Hematopoietic multipotent progenitor cell treated with erythropoietin and hydrocortisone succinate and interleukin-3 and kit ligand, for 6 days (in vitro differentiated cells): ENCODE measurements at regions not wholly inside any gene's neighbourhood (a gene's known extent, or its start where the extent isn't known, plus 50 kb on each side); places are given as distances from the start of the nearest gene placed in this dataset.
"Not testable (repeated sequence)": the region's sequence is repeated elsewhere in the genome, so short reads cannot be mapped to it uniquely, and the experiment has no call there.

Experiments
- DNase-seq: peaks from one replicate; pipeline ENCODE4 v3.0.0-alpha.2; 2015

DNA sequence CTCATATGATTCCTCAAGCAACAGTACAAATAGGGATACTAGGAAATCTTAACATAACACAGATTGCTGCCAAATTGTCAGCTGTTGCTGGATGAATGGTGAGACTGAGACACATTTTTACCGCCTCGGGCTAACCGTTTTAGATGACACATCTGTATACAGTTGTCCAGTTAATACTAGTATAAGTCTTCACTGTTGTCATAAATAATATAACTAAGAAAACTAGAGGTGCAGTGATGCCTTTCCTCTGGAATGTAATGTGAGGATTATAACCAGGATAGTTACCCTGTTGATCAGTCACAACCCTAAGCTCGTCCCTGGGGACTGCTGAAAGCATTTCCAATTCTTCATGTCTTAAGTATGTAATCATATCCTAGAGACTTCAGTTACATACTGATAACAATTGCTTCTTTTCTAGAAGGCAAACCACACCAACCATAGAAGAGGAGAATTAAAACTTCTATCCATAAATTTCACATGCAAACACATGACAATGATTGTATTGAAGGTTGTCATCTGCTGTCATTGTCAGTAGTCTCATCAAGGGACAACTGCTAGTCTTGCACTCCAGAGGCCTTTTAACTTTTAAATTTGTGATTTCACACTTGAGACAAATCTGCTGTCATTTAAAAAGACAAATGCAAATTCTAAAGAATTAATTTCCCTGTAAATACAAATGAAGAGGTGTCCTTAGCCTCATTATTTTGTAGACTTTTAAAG is 100.4 kb upstream of the SEMA3D start:
- no peak for DNase-seq

DNA sequence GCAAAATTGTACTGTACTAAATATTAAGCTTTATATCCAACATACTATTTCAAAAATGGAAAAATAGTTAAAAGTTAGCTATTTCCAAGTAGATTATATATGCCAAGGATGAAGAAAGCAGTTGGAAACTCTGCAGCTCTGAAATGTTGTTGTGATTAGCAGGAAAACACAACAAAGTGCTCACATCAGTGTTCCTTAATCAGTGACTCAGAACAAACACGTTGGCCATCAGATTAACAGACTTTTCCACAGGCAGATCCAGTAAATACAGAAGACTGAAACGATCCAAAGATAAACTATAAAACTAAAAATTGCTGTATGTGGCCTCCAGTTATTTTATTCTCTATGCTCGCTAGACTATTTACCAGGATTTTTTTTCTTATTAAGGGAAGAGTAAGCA is 99.6 kb upstream of the SEMA3D start:
- no peak for DNase-seq

DNA sequence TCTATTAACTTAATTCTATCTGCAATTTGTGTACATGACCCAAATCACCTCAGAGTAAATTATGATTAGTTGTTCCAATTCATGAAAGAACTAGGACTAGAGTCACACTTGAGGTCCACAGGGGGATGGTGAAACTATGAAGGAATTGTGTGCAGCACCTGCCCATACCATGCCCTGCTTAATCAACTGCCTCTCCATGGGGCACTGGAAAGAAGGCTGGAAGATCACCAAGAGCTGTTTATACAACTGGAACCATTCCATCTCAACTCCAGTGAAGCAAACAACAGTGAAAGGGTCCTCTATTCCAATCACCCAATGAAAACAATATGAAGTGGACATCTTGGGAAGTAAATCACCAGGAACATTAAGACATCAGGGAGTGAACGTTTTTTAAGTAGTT is 98.7 kb upstream of the SEMA3D start:
- DNase-seq: no peak

DNA sequence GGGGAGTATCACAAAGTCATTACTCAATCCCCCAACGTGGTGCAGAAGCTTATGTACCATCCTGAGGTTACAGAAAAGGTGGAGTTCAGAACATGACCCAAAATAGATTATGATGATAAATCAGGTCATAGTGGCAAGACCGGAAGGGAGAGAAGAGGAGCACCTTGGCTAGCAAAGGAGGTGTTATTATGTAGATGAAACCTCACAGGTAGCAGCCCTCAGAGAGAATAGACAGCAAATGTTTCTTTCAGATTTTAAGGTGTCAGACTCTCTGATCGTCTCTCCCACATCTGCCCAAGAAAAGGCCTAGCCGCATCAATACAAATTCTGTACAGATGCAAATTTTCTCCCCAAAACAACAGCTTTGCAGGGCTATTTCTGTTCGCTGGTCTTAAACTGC is 88.3 kb upstream of the SEMA3D start:
- no peak for DNase-seq

DNA sequence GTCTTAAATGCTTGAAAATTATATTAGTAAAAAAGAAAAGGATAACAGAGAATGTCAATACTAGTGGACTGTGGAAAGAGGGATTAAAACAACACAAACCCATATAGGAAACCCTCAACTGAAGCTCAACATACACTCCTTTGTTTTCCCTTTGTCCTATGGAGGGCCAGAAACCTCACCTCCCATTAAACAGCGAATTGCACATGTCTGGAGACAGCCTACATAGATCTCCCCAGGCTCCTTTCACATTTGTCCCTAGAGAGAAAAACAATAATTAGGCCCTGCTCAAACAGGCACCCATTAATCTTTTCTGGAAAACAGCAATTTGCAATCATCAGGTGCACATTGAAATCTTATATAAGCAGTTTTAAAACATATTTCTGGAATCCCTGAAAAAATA is 87.6 kb upstream of the SEMA3D start:
- no peak for DNase-seq

DNA sequence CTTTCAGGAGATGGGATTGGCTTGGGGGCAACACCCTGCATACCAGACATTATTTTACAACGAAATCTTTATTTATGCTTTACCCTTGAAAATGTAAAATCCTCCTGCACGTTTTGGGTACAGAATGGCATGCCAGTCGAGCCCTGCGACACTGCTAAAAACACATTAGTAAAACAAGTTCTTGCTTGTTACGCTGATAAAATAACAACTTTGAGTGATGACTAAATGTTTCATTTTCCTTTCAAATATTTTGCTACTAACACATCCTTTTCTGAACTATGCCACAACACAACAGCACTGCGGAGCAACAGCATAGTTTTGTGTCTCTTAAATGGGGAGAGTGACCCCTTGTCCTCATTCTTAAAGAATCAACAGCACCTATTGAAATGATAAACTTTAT is 76.0 kb upstream of the SEMA3D start:
- no peak for DNase-seq

DNA sequence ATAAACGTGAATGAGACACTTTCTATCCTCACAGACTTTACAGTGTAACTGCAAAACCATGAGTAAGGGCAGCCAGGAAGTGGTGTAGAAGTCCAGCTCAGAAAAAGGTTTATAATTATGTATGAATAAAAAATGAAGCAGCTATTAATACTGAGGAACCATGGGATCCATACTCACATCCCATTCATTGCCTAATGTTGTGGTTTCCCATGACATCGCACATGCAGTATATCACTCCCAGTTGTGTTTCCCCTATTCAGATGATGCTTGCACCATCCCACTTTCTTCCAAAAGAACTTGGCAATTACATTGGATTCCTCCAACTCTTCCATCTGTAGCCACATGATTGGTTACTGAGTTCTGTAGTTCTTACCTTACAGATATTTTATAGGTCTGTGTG is 74.5 kb upstream of the SEMA3D start:
- DNase-seq: no peak

DNA sequence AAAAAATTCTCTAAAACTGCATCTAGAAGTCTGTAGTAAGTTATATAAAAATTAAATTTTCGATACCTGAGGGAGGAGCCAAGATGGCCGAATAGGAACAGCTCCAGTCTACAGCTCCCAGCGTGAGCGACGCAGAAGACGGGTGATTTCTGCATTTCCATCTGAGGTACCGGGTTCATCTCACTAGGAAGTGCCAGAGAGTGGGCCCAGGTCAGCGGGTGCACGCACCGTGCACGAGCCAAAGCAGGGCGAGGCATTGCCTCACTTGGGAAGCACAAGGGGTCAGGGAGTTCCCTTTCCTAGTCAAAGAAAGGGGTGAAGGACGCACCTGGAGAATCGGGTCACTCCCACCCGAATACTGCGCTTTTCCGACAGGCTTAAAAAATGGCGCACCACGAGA is 62.9 kb upstream of the SEMA3D start:
- not testable (repeated sequence) for DNase-seq

DNA sequence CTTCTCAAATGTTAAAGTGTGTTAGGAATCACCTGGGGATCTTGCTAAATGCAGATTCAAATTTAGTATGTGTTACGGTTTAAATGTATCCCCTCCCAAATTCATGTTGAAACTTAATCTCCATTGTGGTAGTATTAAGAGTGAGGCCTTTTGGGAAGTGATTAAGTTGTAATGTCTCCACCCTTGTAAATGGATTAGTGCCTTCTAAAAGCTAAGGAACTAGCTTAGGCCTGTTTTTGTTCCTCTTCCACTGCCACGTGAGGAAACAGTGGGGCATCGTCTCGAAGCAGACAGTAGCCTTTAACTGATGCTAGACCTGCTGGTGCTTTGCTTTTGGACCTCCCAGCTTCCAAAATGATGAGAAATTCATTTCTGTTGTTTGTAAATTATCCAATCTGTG is 52.3 kb upstream of the SEMA3D start:
- DNase-seq: no peak

DNA sequence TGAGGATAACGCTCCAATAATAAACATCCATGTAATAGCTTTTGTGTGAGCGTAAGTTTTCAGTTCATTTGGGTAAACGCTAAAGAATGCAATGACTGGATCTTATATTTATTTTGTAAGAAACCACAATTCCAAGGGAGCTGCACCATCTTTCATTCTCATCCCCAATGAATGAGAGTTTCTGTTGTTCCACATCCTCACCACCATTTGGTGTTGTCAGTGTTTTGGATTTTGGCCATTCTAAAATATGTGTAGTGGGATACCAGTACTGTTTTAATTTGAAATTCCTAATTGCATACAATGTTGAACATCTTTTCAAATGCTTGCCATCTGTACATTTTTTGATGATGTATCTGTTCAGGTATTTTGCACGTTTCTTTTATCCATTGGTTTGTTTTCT is 50.9 kb upstream of the SEMA3D start:
- DNase-seq: no peak
